NCI-H1105 treated with DMSO at 0.1 percent for 48 hours (cell line): ENCODE measurements at regions not wholly inside any gene's neighbourhood (a gene's known extent, or its start where the extent isn't known, plus 50 kb on each side); places are given as distances from the start of the nearest gene placed in this dataset.

Experiments
- DNase-seq: peaks from one replicate; lab custom pipeline; 2025; lab: John Stamatoyannopoulos, UW

GRCh38 chr16:51592001-51592501, 441.0 kb upstream of the SALL1 start:
- DNase-seq = peak; percentile 84

GRCh38 chr16:51591480-51591879, 440.4 kb upstream of the SALL1 start:
- no peak for DNase-seq

- no peak for DNase-seq
Observed at GRCh38 chr16:51579652-51580360, 428.7 kb upstream of the SALL1 start.

DNA sequence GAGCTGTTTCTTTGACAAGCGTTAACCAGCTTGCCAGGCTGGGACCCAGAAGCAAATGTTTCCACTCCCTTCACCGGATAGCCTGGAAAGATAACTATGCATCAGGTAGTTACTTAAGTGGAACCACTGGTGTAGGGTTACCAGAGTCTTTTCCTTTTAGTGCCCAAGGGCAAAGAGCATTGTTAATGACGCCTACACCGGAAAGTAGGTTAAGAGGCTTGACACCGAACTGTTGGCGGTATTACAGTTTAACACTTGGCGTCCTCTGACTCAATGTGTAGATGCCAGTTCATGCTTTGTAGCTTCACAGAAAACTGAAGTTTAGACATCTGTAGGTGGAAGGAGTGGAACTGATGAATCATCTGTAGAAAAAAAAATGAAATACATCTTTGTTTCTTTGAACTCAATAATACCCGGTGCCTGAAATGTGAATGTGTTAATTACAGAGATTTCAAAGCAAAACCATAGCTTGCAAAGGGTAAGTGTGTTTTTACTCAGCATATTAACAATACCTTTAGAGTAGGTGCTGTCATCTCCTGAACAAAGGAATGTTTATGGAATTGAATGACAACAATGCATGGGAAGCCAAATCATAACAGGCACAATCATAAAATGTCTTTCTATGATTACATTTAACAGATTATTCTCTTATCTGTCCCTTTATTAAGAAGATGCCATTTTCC, 426.7 kb upstream of the SALL1 start:
- DNase-seq = peak; percentile 19

- DNase-seq = no peak
Observed at GRCh38 chr16:51576498-51577195, 425.6 kb upstream of the SALL1 start.

DNA sequence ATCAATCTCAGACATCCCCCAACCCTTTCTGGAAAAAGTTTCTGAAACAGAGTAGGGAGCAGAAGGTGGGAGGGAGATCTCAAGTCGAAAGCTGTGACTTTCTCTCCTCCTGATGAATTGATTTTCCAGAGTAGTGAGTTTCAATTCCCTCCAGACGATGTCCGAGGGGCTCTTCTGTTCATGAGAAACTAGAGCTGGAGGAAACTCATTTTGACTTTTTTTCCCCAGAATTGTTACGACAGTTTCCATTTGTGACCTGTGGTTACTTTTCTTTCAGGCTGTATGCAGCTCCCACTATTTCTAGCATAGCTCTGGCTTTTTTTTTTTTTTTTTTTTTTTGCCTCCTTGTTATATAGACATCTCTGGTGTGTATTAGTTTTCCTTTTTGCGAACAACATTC, 422.1 kb upstream of the SALL1 start:
- no peak for DNase-seq

DNA sequence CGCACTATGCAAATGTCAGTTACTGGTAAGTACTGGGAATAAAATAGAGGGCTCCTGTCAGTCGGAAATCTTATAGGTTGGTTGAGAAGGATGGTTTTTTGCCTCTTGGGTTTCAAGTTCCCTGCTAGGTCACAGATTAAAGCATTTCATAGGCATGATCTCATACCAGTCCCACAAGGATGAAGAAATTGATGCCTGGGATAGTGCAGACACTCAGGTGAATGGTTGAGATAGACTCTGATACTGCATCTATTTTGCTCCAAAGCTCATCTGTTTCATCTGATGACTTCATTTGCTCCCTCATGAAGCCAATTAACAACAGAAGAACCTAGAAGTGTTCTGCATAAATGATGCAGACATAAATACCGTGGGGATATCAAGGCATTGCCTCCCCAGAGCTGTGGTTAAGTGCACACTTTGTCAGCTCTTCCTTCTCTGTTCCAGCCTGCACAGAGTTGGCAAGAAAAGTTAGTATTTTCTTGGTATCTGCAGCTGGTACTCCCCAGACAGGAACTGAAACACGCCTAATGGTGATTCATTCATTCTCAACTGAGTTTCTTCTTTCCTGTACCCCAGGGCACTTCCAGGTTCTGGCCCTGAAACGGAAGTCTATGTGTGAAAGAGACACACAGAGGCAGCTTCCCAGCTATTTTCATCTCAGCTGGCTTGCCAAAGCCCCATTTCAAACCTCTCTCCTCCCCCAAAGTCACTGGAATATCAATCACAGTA, 418.3 kb upstream of the SALL1 start:
- DNase-seq = no peak

DNA sequence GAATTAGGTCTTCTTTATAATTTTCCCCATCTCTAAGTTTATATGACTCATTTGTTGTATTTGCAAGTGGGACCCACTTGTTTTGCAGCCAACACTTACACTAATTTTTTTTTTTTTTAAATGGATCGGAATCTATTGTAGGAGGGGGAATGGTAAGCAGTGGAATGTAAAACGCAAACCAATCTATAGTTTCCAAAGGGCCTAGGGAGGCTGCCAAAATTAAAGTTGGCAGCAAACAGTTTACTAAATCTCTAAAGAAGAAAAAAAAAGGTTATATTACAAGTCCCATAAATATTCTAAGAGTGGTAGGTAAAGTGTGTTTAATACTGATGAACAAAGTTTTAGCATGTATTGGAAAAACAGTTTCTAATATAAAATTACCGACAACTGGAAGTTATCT, 416.8 kb upstream of the SALL1 start:
- no peak for DNase-seq

DNA sequence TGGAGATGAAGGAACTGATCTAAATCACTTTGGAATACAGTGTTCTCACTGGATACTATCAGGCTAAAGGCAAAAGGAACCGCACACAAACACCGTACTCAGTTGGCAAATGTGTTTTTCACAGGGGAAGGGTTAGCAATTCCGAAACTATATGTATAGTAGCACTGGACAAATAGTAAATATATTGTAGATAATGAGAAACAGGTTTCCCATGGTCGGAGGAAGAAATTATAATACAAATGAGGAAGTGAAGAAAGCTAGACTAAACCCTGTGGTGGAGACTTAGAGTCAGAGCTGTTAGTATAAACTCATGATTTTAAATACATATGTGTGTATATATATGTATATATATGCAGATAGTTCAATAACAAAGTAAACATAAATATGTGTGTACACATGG, 414.1 kb upstream of the SALL1 start:
- no peak for DNase-seq

- no peak for DNase-seq
Observed at GRCh38 chr16:51562891-51563290, 411.8 kb upstream of the SALL1 start.

DNA sequence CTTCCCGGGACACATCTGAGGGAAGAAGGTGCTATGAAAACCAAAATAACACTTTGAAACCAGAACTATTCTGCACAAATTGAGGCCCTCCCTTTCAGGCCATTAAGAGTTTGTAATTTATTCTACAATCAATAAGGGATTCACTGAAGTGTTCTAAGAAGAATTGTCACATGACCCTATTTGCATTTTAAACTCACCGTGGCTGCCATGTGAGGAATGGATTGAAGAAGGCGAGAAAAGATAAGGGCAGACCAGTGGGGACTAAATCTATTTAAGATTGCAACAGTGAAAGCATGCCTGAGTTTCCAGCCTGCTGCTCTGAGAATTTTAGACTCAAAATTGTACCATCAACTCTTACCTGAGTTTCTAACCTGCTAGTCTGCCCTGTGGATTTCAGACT, 408.8 kb upstream of the SALL1 start:
- DNase-seq = no peak

DNA sequence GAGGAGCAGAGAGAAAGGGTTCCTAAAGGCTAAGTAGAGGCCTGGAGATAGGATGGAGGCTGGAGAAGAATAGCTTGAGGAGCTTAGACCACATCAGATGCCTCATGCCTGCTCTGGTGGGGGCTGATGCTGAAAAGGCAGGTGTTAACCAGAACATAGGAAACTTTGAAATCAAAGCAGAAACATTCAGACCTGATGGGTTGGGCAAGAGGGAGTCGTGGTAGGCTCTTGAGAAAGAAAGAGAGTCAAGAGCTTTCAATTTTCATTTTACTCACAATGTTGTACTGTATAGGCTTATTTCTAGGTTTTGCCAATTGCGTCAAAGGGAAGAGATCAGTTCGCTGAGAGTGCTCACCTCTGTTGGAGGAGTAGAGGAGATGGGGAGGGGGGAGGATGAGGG, 406.6 kb upstream of the SALL1 start:
- DNase-seq = no peak

DNA sequence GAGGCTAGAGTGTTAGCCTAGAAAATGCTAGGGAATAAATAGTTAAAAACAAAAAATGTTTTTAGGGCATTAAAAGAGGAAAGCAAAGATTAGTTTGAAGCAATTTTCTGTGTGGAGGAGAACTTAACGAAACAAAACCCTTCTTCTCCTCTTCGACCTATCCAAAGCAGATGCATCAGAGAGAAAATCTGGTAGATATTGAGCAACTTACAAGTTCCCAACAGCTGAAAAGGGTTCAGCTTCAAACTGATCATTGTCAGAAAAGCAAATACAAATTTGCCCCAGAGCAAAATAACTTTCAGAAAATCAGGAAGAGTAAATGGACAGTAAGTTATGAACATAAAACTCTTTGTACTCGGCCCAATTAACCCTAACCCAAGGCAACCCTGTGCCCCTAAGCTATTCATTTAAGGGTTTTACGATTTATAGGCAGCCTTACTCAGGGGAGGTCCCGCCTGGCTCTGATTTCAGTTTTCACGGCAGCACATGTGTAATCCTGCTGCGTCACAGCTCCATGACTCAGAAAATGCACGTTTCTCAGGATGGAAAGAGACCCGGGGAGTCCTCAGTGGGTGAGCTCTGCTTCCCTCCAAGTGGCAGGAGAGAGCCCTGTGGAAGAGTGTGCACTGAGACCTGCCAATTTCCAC, 405.7 kb upstream of the SALL1 start:
- DNase-seq = no peak

DNA sequence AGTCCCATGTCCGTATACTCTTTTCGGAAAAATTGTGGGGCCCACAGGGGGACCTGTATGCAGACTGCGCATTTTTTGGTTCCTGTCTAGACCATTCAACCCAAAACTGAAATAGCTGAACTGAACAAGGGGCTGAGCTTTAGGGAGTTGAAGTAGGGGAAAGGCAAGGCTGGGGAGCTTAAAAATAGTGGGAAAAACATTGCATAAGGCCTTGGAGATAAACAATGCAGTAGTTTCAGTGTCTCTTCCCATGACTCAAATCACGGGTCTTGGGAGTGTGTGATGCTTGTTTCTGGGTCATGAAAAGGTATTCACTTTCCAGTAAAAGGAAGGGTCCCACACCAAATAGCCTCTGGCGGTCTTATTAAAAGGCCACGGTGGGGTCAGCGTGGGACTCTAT, 402.8 kb upstream of the SALL1 start:
- DNase-seq = no peak

DNA sequence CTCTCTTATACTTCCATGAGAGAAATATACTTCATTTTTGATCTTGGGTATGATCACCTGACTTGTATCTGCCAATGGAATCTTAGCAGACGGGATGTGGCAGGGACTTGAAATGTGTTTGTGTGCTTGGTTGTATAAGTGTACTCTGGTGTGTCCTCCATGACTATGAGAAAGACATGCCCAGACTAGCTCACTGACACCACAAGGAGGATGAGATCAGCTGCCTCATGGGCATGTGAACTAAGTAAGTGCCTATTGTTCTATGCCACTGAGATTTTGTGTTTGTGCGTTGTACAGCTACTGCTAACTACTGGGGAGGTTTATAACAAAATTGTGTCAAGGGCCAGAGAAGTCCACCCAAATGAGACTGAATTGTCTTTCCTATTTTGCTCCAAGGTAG, 402.2 kb upstream of the SALL1 start:
- no peak for DNase-seq

DNA sequence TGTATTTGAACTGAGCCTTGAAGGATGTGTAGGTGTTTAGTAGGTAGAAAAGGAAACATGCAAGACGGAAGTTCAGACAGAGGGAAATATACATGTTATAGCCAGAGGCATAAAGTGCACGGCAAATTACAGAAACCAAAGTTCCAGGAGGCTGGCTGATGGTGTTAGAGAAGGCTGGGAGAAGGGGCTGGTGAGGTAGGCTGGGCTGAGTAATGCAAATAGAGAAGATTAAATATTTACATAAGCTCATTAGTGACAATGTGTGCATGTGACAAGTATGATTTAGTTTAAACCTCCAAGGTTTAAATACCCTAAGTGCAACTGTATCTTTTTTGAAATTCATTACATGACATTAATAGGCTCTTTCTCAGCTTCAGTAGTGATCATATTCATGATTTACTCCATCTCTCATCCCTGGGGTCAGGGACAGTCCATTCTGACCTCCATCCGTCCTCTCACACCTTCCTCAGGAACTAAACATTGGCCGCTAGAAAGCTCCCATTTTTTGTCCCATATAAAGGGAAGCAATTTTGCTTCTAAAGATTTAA, 399.8 kb upstream of the SALL1 start:
- peak; percentile 3 for DNase-seq

GRCh38 chr16:51549836-51550235, 398.8 kb upstream of the SALL1 start:
- DNase-seq = no peak

DNA sequence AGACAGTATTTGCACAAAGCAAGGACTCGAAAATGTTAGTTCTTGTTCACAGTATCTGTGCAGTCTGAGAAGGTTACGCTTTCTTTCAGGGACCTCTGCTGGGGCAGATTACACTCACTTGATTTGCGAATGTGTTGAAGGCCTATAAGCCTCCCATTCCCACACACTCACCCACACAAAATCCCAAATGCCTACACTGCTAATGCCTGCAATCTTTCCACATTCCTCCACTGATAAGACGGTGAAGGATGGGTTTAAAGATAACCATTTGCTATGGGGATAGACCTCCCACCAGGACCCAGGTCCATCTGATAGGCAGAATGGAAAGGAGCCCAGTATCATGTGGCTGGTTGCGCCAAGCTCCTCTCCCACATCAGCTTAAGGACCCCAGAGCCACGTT, 394.9 kb upstream of the SALL1 start:
- DNase-seq = no peak

DNA sequence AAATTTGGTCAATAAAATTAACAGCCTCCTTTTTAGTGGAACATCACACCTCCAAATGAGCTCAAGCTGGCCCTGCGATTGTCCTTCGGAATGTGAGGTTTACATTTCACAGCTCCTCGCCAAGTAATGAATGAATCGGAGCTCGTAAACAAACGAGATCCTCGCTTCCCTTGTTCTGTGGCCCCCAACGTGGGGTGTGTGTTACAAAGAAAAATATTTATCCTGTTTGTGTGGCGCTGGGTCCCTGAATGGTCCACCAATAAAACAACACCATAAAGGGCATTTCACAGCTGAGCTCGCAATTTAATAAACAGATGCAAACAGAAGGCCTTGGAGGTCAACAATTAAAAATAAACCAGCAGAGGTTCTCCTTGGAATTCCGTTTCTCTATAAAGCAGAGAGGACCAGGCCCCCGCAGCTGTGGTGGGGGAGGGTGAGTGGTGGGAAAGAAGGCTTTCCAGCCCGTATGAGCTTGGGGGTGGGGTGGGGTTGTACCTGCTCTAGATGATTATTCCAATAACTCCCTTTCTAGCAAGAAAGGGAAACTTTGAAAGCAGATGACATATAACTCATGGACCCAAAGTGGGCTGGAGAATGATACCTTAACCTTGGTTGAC, 393.9 kb upstream of the SALL1 start:
- DNase-seq = no peak

- no peak for DNase-seq
Observed at GRCh38 chr16:51543971-51544370, 392.9 kb upstream of the SALL1 start.
